MM.1S (cell line): ENCODE measurements at regions not wholly inside any gene's neighbourhood (a gene's known extent, or its start where the extent isn't known, plus 50 kb on each side); places are given as distances from the start of the nearest gene placed in this dataset.

Source experiments
- DNase-seq: peaks from one replicate; pipeline ENCODE4 v3.0.0-alpha.2; 2015
- H2AFZ ChIP-seq: fragments of 300-600 bp; sonication (generic); 2 replicates; pipeline ENCODE4 v1.6.0; 2016; ENCODE audit warnings: antibody characterized with exemption, low read length
- H3F3A ChIP-seq: fragments of 300-600 bp; sonication (generic); 2 replicates; pipeline ENCODE4 v1.6.1; 2016; ENCODE audit warnings: mild to moderate bottlenecking, antibody characterized with exemption, low read length, moderate library complexity, mixed read lengths; ENCODE audit not compliant: insufficient read depth
- H3K27ac ChIP-seq: fragments of 300-600 bp; sonication (generic); 2 replicates; pipeline ENCODE4 v1.5.1; 2016; ENCODE audit warnings: mild to moderate bottlenecking, low read length
- H3K27me3 ChIP-seq: fragments of 300-600 bp; sonication (generic); replicated peaks from 2 replicates; pipeline ENCODE4 v1.6.0; 2016; ENCODE audit warnings: low read length; ENCODE audit not compliant: insufficient read depth
- H3K36me3 ChIP-seq: fragments of 300-600 bp; sonication (generic); replicated peaks from 2 replicates; pipeline ENCODE4 v1.6.1; 2016; ENCODE audit warnings: mild to moderate bottlenecking, low read length, mixed read lengths; ENCODE audit not compliant: insufficient read depth
- H3K4me1 ChIP-seq: fragments of 300-600 bp; sonication (generic); 2 replicates; pipeline ENCODE4 v1.6.1; 2016; ENCODE audit warnings: low read length, mixed read lengths
- H3K4me2 ChIP-seq: fragments of 300-600 bp; sonication (generic); 2 replicates; pipeline ENCODE4 v1.6.0; 2016; ENCODE audit warnings: low read depth, low read length
- H3K4me3 ChIP-seq: fragments of 300-600 bp; sonication (generic); 2 replicates; pipeline ENCODE4 v1.5.1; 2016; ENCODE audit warnings: low read length, mixed read lengths
- H3K79me2 ChIP-seq: fragments of 300-600 bp; sonication (generic); 2 replicates; pipeline ENCODE4 v1.6.1; 2016; ENCODE audit warnings: mixed run types, low read length, mixed read lengths
- H3K9ac ChIP-seq: fragments of 300-600 bp; sonication (generic); 2 replicates; pipeline ENCODE4 v1.6.1; 2016; ENCODE audit warnings: low read length, mixed read lengths
- H3K9me2 ChIP-seq: fragments of 300-600 bp; sonication (generic); replicated peaks from 2 replicates; pipeline ENCODE4 v1.6.1; 2016; ENCODE audit warnings: mild to moderate bottlenecking, low read length, mixed read lengths; ENCODE audit not compliant: insufficient read depth
- H3K9me3 ChIP-seq: fragments of 300-600 bp; sonication (generic); replicated peaks from 2 replicates; pipeline ENCODE4 v1.6.1; 2016; ENCODE audit warnings: mild to moderate bottlenecking, low read length, mixed read lengths; ENCODE audit not compliant: insufficient read depth
- H4K20me1 ChIP-seq: fragments of 300-600 bp; sonication (generic); 2 replicates; pipeline ENCODE4 v1.6.1; 2016; ENCODE audit warnings: mild to moderate bottlenecking, low read length, moderate library complexity, mixed read lengths; ENCODE audit not compliant: insufficient read depth
- CTCF ChIP-seq: fragments of 300-600 bp; sonication (generic); IDR thresholded peaks from 2 replicates; pipeline ENCODE4 v1.5.1; 2016; ENCODE audit warnings: antibody characterized with exemption, low read length, mixed read lengths
- EZH2 ChIP-seq: fragments of 300-600 bp; sonication (generic); optimal IDR thresholded peaks from 2 replicates; pipeline ENCODE3; 2017; ENCODE audit warnings: low read depth, mild to moderate bottlenecking, antibody characterized with exemption, low read length, mixed read lengths
- EZH2phosphoT487 ChIP-seq: fragments of 300-600 bp; sonication (generic); IDR thresholded peaks from 2 replicates; pipeline ENCODE4 v1.6.1; 2018; ENCODE audit warnings: antibody characterized with exemption, low read length

- TF ChIP-seq CTCF (no peak), EZH2phosphoT487 (no peak), EZH2 (no peak)
- H3K9ac ChIP-seq, result no peak overlapping the region
- H3K27ac ChIP-seq, result no peak overlapping the region
- no peaks in the 10 kb centered on the region for H3K27me3 ChIP-seq
- no peak overlapping the region for H3K4me2 ChIP-seq
- H3K4me3 ChIP-seq, result no peak overlapping the region
- no peak for DNase-seq
- H4K20me1 ChIP-seq, result no peaks in the 10 kb centered on the region
- no peaks in the 10 kb centered on the region for H3K9me2 ChIP-seq
- no peaks in the 10 kb centered on the region for H3K9me3 ChIP-seq
- H3K79me2 ChIP-seq, result no peaks in the 10 kb centered on the region
- no peaks in the 10 kb centered on the region for H3K4me1 ChIP-seq
- H2AFZ ChIP-seq, result no peak overlapping the region
- H3F3A ChIP-seq, result no peaks in the 10 kb centered on the region
- H3K36me3 ChIP-seq, result no peaks in the 10 kb centered on the region
Observed at GRCh38 chr3:31182661-31183060, 288.2 kb upstream of the GADL1 start.

- TF ChIP-seq EZH2phosphoT487 (no peak), CTCF (no peak), EZH2 (no peak)
- no peak overlapping the region for H3K4me3 ChIP-seq
- no peak for DNase-seq
- no peaks in the 10 kb centered on the region for H3F3A ChIP-seq
- no peak overlapping the region for H3K4me2 ChIP-seq
- H2AFZ ChIP-seq, result no peak overlapping the region
- no peaks in the 10 kb centered on the region for H3K79me2 ChIP-seq
- no peaks in the 10 kb centered on the region for H3K27me3 ChIP-seq
- H3K36me3 ChIP-seq, result no peaks in the 10 kb centered on the region
- no peaks in the 10 kb centered on the region for H3K9me3 ChIP-seq
- H3K4me1 ChIP-seq, result no peaks in the 10 kb centered on the region
- no peak overlapping the region for H3K9ac ChIP-seq
- H3K27ac ChIP-seq, result no peak overlapping the region
- no peaks in the 10 kb centered on the region for H4K20me1 ChIP-seq
- no peaks in the 10 kb centered on the region for H3K9me2 ChIP-seq
Observed at GRCh38 chr3:31184261-31185061, 290.0 kb upstream of the GADL1 start.

- Histone ChIP-seq H3K9me2 (no peaks in the 10 kb centered on the region), H2AFZ (no peak overlapping the region), H3K27me3 (no peaks in the 10 kb centered on the region), H3K4me1 (no peaks in the 10 kb centered on the region), H3F3A (no peaks in the 10 kb centered on the region), H3K9ac (no peak overlapping the region), H3K4me3 (no peak overlapping the region), H3K27ac (no peak overlapping the region), H3K79me2 (no peaks in the 10 kb centered on the region), H3K36me3 (no peaks in the 10 kb centered on the region), H3K4me2 (no peak overlapping the region), H3K9me3 (no peaks in the 10 kb centered on the region), H4K20me1 (no peaks in the 10 kb centered on the region)
- DNase-seq, result no peak
- TF ChIP-seq CTCF (no peak), EZH2phosphoT487 (no peak), EZH2 (no peak)
Observed at GRCh38 chr3:31185062-31185357, 290.5 kb upstream of the GADL1 start.
